ENCODE measurements at regions not wholly inside any gene's neighbourhood (a gene's known extent, or its start where the extent isn't known, plus 50 kb on each side); places are given as distances from the start of the nearest gene placed in this dataset.

- FAIRE-seq, result no peak
Measured at GRCh38 chr15:66950114-66950513, 115.3 kb upstream of the SMAD3 start.

- FAIRE-seq, result no peak
Measured at GRCh38 chr15:66951531-66952320, 113.7 kb upstream of the SMAD3 start.

GRCh38 chr15:66952756-66953522 is 112.5 kb upstream of the SMAD3 start:
- no peak for FAIRE-seq

GRCh38 chr15:66953523-66954229 is 111.7 kb upstream of the SMAD3 start:
- no peak for FAIRE-seq

- no peak for FAIRE-seq
Measured at GRCh38 chr15:66954601-66955000, 110.8 kb upstream of the SMAD3 start.

- no peak for FAIRE-seq
Measured at GRCh38 chr15:66955001-66955516, 110.3 kb upstream of the SMAD3 start.

- FAIRE-seq, result no peak
Measured at GRCh38 chr15:66955871-66956585, 109.4 kb upstream of the SMAD3 start.

GRCh38 chr15:66956672-66957430 is 108.6 kb upstream of the SMAD3 start:
- no peak for FAIRE-seq

GRCh38 chr15:66957431-66957720 is 108.0 kb upstream of the SMAD3 start:
- FAIRE-seq, result no peak

GRCh38 chr15:66959066-66959465 is 106.3 kb upstream of the SMAD3 start:
- no peak for FAIRE-seq

- no peak for FAIRE-seq
Measured at GRCh38 chr15:66959875-66960274, 105.5 kb upstream of the SMAD3 start.

GRCh38 chr15:66960519-66960918 is 104.9 kb upstream of the SMAD3 start:
- no peak for FAIRE-seq

- FAIRE-seq, result no peak
Measured at GRCh38 chr15:66961407-66961884, 104.0 kb upstream of the SMAD3 start.

GRCh38 chr15:66961901-66962300 is 103.5 kb upstream of the SMAD3 start:
- no peak for FAIRE-seq

- no peak for FAIRE-seq
Measured at GRCh38 chr15:66962522-66962921, 102.9 kb upstream of the SMAD3 start.

GRCh38 chr15:66963084-66963483 is 102.3 kb upstream of the SMAD3 start:
- no peak for FAIRE-seq

GRCh38 chr15:66963710-66964109 is 101.7 kb upstream of the SMAD3 start:
- FAIRE-seq, result no peak

- no peak for FAIRE-seq
Measured at GRCh38 chr15:66964111-66964738, 101.2 kb upstream of the SMAD3 start.

GRCh38 chr15:66964791-66965190 is 100.6 kb upstream of the SMAD3 start:
- FAIRE-seq, result no peak

GRCh38 chr15:66965201-66965900 is 100.1 kb upstream of the SMAD3 start:
- FAIRE-seq, result no peak

- no peak for FAIRE-seq
Measured at GRCh38 chr15:66966256-66966655, 99.1 kb upstream of the SMAD3 start.
